WERI-Rb-1 (cell line): ENCODE measurements at regions not wholly inside any gene's neighbourhood (a gene's known extent, or its start where the extent isn't known, plus 50 kb on each side); places are given as distances from the start of the nearest gene placed in this dataset.

Source experiments
- DNase-seq: peaks from one replicate; pipeline ENCODE4 v3.0.0-alpha.2; 2020
- H3K27ac ChIP-seq: fragments of 250-450 bp; sonication (Bioruptor Pico); 2 replicates; pipeline ENCODE4 v1.5.1; 2020; ENCODE audit warnings: mild to moderate bottlenecking, moderate library complexity
- H3K27me3 ChIP-seq: fragments of 250-450 bp; sonication (Bioruptor Pico); 2 replicates; pipeline ENCODE4 v1.5.1; 2021; ENCODE audit warnings: mild to moderate bottlenecking, low read depth, moderate library complexity; ENCODE audit not compliant: insufficient read depth, severe bottlenecking
- H3K36me3 ChIP-seq: fragments of 250-450 bp; sonication (Bioruptor Pico); 2 replicates; pipeline ENCODE4 v1.5.1; 2020; ENCODE audit warnings: mild to moderate bottlenecking, moderate library complexity
- H3K4me3 ChIP-seq: 2 replicates; pipeline ENCODE4 v1.5.1; 2011; ENCODE audit warnings: low read depth, mild to moderate bottlenecking, control low read depth, low read length
- H3K9me3 ChIP-seq: fragments of 250-450 bp; sonication (Bioruptor Pico); 2 replicates; pipeline ENCODE4 v1.5.1; 2021; ENCODE audit warnings: mild to moderate bottlenecking, moderate library complexity; ENCODE audit not compliant: severe bottlenecking
- TF ChIP-seq, protein P1 (sequence below): IDR thresholded peaks from 2 replicates; pipeline ENCODE4 v1.5.1; 2011; ENCODE audit warnings: low read depth, mild to moderate bottlenecking, control low read depth, inconsistent platforms, low read length

DNA sequence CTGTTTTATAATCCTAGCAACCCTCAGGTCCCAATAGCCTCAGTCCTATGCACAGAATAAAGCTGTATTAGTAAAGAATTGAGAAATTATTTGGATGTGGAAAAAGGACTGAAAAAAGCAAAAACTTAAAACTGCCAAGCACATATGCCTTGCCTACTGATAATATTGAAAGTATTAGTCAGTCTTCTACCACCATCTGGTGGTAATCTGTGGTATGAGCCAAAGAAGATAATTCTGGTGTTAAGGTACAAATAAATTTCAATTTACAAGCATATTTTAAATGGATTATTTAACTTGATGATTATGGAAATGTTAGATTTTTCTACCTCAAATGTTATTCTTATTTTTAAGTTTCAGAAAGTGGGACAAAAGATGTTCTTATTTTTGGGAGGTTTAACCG, 460.3 kb upstream of the KLHL1 start:
- Histone ChIP-seq H3K27ac (no peak overlapping the region), H3K4me3 (no peak overlapping the region), H3K36me3 (no peaks in the 10 kb centered on the region), H3K27me3 (no peaks in the 10 kb centered on the region), H3K9me3 (no peaks in the 10 kb centered on the region)
- no peak for DNase-seq
- TF ChIP-seq, protein P1, sequence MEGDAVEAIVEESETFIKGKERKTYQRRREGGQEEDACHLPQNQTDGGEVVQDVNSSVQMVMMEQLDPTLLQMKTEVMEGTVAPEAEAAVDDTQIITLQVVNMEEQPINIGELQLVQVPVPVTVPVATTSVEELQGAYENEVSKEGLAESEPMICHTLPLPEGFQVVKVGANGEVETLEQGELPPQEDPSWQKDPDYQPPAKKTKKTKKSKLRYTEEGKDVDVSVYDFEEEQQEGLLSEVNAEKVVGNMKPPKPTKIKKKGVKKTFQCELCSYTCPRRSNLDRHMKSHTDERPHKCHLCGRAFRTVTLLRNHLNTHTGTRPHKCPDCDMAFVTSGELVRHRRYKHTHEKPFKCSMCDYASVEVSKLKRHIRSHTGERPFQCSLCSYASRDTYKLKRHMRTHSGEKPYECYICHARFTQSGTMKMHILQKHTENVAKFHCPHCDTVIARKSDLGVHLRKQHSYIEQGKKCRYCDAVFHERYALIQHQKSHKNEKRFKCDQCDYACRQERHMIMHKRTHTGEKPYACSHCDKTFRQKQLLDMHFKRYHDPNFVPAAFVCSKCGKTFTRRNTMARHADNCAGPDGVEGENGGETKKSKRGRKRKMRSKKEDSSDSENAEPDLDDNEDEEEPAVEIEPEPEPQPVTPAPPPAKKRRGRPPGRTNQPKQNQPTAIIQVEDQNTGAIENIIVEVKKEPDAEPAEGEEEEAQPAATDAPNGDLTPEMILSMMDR: no peak

DNA sequence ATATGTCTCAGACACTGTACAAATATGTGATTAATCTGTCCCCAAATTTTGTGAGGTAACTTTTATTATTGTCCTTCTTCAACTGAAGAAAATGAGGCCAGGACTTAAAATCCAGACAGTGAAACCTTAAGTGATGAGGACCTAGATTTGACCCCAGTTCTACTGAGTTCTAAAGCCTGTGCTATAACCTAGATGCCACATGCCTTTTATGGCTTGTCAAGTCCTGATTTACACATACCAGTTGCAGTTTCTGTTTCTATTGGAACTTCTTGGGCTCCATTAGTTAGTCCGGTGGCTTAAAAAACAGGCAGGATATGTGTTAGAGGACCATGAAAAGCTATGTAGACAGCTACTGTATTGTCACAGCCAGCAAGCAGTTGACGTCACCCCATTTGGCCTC, 436.5 kb upstream of the KLHL1 start:
- Histone ChIP-seq H3K27ac (no peak overlapping the region), H3K9me3 (no peaks in the 10 kb centered on the region), H3K27me3 (no peaks in the 10 kb centered on the region), H3K4me3 (no peak overlapping the region), H3K36me3 (no peaks in the 10 kb centered on the region)
- TF ChIP-seq, protein P1: no peak
- DNase-seq: no peak

DNA sequence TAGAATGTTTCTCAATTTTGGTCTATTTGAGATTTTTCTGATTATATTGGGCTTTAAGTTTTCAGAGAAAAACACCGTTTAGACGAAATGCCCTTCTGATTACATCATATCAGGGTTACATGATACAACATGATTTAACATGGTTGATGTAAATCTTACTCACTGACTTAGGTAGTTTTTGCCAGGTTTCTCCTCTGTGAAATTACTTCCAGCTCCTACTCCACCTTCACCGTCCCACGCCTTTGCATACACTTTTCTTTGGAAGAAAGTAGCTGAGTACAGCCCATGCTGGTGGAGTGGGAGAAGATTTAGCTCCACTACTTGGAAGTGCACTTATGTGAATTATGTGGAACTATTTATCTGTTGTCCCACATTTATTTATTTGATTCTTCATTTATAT, 433.2 kb upstream of the KLHL1 start:
- H3K9me3 ChIP-seq: no peaks in the 10 kb centered on the region
- TF ChIP-seq, protein P1: no peak
- H3K27ac ChIP-seq: no peak overlapping the region
- H3K27me3 ChIP-seq: no peaks in the 10 kb centered on the region
- no peak for DNase-seq
- no peaks in the 10 kb centered on the region for H3K36me3 ChIP-seq
- no peak overlapping the region for H3K4me3 ChIP-seq

DNA sequence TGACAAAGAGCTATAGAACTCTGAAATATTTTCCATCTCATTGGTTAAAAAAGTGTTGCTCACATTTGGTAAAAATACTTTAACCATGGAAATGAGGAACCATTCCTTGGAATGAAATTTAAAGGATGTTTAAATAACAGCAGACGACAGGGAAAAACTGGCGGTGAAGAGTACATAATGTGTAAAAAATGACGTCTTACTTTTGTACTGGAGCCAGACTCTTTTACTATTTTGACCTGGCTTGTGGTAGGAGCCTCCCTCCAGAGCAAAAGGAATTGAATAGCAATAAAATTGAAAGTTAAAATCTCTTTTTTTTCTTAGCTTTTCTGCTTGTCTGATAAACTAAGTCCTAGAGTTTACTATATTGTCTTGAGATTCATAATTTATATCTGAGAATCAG, 426.2 kb upstream of the KLHL1 start:
- DNase-seq: no peak
- H3K4me3 ChIP-seq: no peak overlapping the region
- no peaks in the 10 kb centered on the region for H3K36me3 ChIP-seq
- no peak overlapping the region for H3K27ac ChIP-seq
- no peaks in the 10 kb centered on the region for H3K27me3 ChIP-seq
- TF ChIP-seq, protein P1: no peak
- no peaks in the 10 kb centered on the region for H3K9me3 ChIP-seq

DNA sequence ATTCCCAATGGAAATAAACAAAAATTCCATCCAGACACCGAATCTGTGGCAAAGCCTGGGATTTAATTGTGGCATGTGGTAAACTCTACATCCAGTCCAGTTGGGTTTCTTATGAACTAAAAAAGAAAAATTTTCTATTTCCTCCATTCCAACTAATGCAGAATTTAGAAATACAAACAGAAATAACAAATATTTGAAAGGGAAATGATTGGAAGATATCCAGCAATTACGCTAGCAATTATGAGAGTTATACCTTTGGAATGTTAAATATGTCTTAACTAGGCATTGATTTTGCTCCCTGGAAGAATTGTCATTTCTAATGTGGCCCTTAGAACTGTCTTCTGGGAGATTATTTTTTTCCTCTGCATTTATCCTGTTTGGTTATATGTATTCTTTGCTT, 421.4 kb upstream of the KLHL1 start:
- no peak for DNase-seq
- Histone ChIP-seq H3K27me3 (no peaks in the 10 kb centered on the region), H3K9me3 (no peaks in the 10 kb centered on the region), H3K4me3 (no peak overlapping the region), H3K36me3 (no peaks in the 10 kb centered on the region), H3K27ac (no peak overlapping the region)
- TF ChIP-seq, protein P1: no peak

DNA sequence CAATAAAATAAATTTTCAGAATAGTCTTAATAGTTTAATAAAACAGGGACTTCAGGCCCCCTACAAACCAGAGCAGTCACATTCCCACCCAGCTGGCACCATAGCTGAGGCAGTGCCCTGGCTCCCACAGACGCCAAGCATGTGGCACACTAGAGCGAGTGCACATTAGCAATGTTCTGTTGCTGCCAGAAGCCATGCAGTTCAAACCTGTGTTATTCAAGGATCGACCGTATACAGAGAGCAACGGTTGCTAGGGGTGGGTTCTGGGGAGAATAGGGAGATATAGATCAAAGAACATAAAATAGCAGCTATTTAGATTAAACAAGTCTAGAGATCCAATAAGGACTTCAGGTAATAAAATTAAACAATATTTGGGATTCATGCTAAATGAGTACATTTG, 419.3 kb upstream of the KLHL1 start:
- Histone ChIP-seq H3K36me3 (no peaks in the 10 kb centered on the region), H3K27ac (no peak overlapping the region), H3K9me3 (no peaks in the 10 kb centered on the region), H3K27me3 (no peaks in the 10 kb centered on the region), H3K4me3 (no peak overlapping the region)
- DNase-seq: no peak
- TF ChIP-seq, protein P1: no peak
